NCI-H1436 (cell line): ENCODE measurements at regions not wholly inside any gene's neighbourhood (a gene's known extent, or its start where the extent isn't known, plus 50 kb on each side); places are given as distances from the start of the nearest gene placed in this dataset.

Source experiments
- DNase-seq: peaks from one replicate; lab custom pipeline; 2025; lab: John Stamatoyannopoulos, UW

- no peak for DNase-seq
Observed at GRCh38 chr20:40589581-40589980, 99.5 kb downstream of the MAFB start.

DNA sequence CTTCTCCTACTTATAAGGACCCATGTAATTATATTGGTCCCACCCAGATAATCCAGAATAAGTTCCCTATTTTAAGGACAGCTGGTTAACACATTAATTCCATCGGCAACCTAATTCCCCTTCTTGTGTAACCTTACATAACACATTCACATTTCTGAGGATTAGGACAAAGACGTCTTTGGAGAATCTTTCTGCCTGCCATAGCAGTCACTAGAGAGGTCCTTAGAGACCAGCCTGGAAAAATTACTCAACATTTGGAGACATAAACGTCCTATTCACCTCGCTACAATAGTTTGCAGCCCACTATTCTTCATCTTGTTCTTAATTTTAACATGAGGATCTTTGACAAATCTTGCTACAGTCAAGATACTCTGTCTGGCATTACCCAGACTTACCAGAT lies 100.1 kb downstream of the MAFB start:
- DNase-seq = no peak

- DNase-seq = no peak
Observed at GRCh38 chr20:40587038-40587437, 102.0 kb downstream of the MAFB start.

DNA sequence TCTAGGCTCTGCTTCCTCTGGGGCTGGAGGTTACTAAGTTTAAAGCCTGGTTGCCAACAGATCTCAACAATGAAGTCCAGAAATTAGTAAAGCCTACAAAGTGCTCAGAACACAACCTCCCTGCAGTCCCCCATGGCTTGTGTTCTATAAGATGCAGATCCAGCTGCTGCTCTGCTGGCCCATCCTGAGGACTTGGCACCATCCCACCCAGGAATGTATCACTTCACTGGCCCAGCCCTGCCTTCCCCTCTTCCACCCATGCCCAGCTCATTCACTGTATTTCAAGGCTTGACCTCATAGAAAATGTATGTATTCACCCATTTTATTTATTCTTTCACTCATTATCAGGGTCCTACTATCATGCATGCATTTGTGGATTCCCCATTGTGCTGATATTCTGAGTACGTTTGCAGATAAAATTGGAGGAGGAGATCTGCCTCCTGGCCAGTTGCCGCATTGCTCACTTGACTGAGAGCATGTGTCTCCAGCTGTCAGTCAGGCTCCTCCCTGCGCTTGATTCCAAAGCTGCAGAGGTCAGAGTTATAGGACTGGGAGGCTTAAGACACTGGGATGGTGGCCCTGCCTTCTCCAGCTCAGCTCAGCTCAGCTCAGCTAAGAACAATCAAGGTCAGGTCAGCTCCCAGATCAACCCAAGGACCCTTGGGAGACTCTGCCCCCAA lies 104.8 kb downstream of the MAFB start:
- DNase-seq = no peak

GRCh38 chr20:40583636-40584035 lies 105.4 kb downstream of the MAFB start:
- DNase-seq = no peak

GRCh38 chr20:40583205-40583604 lies 105.8 kb downstream of the MAFB start:
- DNase-seq = no peak

DNA sequence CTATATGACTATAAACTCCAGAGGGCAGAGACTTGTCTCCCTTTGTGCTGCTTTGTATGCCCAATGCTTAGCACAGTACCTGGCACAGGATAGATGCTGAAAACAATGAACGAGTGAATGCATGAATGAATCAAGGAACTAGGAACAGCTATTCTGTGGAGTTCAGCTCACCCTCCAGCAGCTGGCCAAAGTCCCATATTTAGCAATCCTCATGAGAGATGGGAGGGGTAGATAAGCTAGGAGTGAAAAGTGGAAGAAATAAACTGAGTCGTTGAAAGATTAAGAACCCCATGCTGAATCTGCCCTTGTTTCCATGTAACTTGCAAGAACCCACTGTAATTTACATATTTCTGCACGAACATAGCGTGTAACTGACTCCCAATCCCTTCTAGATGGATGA lies 106.5 kb downstream of the MAFB start:
- DNase-seq = no peak

DNA sequence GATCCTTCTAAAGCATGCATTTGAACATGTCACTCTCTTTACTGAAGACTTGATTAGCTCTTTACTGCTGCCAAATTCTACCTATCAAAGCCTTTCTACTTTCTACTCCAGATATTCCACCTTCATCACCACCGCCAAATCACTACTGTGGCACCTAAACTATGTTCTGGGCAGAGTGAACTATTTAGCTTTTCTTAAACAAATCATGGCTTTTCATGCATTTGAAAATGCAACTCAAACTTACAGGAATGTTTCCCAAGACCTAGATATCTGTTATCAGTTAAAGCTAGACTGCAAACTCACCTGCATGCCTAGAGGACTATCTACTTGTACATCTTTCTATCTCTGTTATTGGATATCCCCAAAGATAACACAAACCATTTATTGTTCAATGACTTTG lies 109.3 kb downstream of the MAFB start:
- no peak for DNase-seq

DNA sequence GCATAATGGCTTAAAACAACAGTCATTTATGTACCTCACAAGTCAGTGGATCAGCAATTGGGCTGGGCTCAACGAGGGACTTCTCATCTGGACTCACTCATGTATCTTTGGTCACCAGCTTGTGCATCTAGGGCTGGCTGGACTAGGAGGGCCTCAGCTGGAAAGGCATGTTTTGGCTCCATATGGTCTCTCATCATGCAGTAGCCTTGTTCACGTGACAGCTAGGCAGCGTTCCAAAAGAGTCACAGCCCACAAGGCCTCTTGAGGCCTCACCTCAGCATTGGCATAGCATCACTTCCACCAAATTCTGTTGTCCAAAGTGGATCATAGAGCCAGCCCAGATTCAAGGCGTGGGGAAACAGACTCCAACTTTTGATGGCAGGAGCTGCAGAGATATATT lies 110.1 kb downstream of the MAFB start:
- no peak for DNase-seq

DNA sequence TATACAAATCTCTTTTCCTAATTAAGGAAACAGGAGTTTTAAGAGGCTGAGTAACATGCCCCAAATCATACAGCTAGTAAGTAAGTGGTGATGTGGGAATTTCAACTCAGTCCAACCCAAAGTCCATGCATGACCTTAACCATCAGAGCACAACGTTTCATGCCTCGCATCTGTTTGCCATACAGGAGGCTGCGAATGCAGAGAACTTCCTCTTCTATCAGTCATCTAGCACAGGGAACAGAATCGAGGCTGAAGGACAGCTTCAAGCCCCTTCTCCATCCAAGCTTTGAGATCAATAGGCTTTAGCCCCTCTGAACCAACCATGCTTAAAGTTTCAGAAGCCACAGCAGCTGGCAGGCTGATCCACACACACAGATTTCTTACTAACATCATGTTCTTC lies 113.2 kb downstream of the MAFB start:
- no peak for DNase-seq

- no peak for DNase-seq
Observed at GRCh38 chr20:40572251-40572650, 116.8 kb downstream of the MAFB start.

DNA sequence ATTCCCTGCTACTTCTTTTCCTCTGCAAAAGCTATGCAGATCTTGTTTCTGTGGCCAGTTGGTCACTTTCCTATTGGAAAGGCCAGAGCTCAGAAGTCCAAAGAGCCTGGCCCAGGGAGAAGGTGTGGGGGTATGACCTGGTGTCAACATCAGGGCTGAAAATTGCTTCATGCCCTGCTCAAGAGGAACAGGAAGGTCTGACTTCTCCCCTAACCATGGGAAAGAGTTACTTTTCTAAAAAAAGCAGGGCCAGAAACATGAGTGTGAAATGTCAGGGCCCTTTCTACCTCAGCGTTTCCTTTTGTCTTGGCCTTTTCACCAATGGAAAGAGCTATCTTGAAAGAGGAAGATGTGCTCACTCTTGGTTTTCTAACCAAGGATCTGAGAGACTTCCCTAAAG lies 117.4 kb downstream of the MAFB start:
- DNase-seq = no peak

- DNase-seq = no peak
Observed at GRCh38 chr20:40568200-40568599, 120.8 kb downstream of the MAFB start.

GRCh38 chr20:40565682-40566040 lies 123.4 kb downstream of the MAFB start:
- DNase-seq = no peak

- no peak for DNase-seq
Observed at GRCh38 chr20:40565001-40565681, 123.9 kb downstream of the MAFB start.

GRCh38 chr20:40563296-40563950 lies 125.6 kb downstream of the MAFB start:
- DNase-seq = no peak

- DNase-seq = no peak
Observed at GRCh38 chr20:40562031-40562430, 127.0 kb downstream of the MAFB start.

GRCh38 chr20:40561187-40561586 lies 127.8 kb downstream of the MAFB start:
- no peak for DNase-seq

DNA sequence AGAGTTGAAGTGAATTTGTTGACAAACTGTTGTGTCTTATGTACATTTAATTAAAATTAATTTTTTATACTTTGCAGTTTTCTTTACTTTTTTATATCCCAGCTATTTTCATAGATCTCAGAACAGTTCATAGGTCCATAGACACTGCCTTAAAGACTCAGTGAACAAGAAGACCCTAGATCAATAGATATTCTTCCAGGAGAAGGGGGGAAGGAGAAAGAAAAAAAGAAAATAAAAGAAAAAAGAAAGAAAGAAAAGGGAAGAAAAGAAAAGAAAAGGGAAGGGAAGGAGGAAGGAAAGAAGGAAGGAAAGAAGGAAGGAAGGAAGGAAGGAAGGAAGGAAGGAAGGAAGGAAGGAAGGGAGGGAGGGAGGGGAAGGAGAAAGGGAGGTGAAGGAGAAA lies 130.8 kb downstream of the MAFB start:
- DNase-seq = no peak

- no peak for DNase-seq
Observed at GRCh38 chr20:40551125-40551530, 137.9 kb downstream of the MAFB start.

DNA sequence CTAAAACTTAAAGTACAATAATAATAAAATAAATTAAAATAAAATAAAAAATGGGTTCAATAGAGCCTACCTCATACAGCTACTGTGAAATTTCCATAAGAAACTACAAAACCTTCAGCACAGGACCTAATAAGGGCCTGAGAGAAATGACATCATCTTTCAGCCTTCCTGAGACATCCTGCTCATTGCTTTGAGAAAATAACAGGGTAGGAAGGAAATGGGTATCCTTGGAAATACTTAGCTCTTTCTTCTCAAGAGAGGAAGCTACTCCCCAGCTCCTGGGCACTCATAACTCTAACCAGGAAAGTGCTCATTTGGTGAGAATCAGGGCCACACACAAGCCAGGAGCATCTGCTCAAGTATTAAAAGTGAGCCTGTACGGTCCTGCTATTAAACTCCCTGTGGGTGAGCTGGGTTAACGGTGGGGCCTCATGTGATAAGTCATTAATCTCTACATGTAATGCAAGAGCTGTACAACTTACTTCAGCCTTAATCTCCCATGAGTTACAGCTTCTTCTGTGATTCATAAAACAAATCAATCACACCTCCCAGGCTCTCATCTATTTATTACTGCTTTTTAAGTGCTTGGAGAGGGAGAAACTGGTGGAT lies 141.4 kb downstream of the MAFB start:
- DNase-seq = no peak

GRCh38 chr20:40545478-40545877 lies 143.6 kb downstream of the MAFB start:
- DNase-seq = no peak

DNA sequence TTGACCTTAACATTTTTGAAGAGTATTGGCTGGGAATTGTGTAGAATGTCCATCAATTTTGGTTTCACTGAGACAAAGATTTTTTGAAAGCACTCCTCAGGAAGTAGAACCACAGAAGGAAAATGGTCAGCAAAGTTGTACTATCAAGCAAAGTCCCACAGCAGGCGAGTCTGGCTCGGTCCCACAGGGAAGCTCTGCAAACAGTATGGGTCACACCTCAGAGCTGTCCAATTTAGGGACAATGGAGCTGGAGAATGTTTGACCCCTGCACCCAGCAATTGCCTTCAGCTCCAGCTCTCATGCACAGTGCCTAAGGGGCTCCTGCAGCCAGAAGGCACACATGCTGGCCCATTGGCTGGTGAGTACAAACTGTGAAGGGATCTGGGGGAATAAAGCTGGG lies 147.0 kb downstream of the MAFB start:
- DNase-seq = no peak
